DMS79 (cell line): ENCODE measurements at regions not wholly inside any gene's neighbourhood (a gene's known extent, or its start where the extent isn't known, plus 50 kb on each side); places are given as distances from the start of the nearest gene placed in this dataset.
"Not testable (repeated sequence)": the region's sequence is repeated elsewhere in the genome, so short reads cannot be mapped to it uniquely, and the experiment has no call there.

Experiments
- DNase-seq: peaks from one replicate; lab custom pipeline; 2025; lab: John Stamatoyannopoulos, UW

DNA sequence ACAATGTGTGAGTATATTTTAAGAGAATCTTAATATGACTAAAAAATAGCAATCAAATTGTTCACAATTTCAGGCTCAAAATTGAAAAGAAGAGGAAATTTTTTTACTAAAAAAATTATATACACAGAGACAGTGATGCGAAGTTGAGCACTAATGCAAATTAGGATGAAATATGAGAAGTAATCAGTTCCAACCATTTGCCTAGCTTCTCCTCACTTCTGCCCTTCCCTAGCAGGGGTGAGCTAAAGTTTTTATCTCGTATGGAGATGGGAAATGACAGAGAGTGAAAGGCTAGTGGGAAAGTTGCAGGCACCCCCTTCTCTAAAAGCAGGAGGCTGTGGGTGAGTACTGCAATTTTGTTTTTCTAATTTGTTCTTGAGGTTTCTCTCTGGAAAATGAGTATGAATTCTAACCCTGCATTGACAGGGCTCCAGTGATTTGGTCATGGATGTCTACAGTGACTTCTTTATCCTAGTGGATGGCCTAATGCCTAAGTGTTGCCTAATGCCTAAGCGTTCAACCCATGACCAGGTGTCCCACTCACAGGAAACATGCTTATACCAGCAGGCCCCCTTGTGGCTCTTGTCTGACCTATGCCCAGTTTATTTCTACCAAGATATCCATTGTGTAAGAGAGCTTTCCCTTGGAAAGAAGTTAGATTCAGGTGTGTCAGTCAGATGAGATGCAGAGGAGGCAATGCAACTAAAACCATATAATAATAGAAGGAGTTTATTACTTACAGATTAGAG lies 78.0 kb upstream of the HNMT start:
- no peak for DNase-seq

DNA sequence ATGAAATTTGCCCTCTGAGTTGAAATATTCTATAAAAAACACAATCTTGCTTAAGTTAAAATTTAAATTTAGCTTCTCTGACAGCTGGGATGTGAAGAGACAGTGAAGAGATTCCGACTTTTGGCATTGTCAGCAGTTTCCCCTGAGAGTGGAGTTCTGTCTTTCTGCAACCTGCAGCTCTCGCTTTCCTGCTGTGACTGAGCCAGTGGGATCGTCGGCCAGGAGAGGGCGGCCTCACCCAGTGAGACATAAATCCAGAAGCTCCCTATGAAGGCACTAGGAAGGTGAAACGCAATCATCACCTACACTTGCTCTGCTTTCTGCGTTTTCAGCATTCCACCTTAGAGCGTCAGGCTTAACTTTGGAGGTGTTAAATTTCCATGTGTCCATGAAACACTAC lies 75.4 kb upstream of the HNMT start:
- no peak for DNase-seq

DNA sequence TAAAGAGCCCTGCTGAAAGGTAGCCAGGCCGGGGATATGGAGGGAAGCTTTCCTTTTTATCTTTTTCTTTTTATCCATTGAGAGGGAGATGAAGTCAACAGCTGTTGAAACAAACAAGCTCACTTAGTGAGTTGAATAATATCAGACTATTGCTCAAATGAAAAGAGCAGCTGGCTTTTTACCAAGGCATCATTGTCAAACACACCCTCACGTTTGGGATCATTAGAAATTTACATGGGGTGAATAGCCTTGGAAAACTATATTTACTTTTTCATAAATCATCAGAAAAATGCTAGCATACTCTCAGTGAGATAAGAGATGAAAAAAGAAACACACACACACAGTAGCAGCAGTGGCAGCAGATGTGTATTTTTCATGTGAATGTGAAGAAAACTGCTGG lies 71.5 kb upstream of the HNMT start:
- peak; percentile 80 for DNase-seq

GRCh38 chr2:137893145-137893544 lies 71.1 kb upstream of the HNMT start:
- peak; percentile 50 for DNase-seq

- DNase-seq = no peak
Measured at GRCh38 chr2:137896467-137896866, 67.8 kb upstream of the HNMT start.

DNA sequence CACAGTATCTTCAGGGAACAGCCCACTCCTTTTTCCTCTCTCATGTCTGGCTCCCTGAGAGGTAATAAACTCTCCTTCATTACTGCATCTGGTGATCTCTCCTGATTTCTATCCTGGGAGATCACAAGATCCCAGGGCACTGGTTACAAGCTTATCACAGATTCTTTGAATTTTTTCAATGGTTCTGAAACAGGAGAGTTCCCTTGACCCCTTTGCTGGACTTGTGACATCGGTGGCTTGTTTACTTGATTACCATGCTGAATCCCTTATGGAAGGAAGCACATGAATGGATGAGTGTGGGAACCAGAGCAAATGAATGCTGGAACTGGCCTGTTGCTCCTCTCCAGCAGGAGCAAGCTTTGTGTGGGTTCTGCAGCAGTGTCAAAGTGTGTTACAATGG lies 67.2 kb upstream of the HNMT start:
- no peak for DNase-seq

DNA sequence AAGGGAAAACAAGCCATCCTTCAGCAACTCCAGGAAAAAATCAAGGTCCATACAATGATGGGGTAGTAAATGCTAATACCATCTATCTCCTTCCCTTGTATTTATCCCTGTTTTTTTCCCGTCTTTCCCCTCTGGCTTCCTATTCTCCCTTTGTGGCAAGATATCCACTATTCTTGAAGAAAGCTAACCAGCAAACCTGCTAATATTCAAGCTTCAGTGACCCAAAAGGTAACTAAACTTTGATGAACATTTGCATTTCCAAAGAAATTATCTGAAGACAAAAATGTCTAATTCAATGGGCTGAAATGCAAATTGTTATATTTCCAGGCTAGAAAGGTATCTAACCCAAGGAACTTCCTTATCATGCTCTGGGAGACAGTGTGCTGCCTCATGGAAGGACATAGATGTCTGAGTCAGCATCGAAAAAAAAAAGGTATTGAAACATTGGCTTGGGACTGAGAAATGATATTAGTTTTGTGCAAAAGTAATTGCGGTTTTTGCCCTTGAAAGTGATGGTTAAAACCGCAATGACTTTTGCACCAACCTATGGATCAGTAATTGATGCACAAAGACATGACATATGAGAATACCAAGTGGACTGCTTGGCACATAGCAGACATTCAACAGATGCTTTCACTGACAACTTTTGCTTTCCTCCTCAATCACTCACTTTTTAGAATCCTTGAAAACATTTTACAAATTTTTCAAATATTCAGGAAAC lies 63.7 kb upstream of the HNMT start:
- DNase-seq = no peak

DNA sequence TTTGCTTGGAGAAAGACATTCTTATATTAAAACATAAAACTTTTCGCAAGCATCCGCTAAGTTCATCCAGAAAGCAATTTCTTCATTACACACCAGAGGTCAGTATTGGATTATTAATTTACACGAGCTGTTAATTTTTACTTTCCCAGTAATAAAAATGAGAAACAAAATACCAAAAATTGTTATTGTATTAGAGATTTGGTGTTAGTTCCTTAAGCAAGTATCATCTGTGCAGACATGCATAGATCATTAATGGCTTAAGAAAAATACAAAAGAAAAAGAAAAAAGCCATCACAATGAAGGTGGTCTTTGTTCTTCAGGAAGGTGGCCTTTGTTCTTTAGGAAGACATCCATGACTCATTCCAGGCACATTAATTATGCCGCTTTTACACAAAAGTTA lies 53.6 kb upstream of the HNMT start:
- DNase-seq = no peak

DNA sequence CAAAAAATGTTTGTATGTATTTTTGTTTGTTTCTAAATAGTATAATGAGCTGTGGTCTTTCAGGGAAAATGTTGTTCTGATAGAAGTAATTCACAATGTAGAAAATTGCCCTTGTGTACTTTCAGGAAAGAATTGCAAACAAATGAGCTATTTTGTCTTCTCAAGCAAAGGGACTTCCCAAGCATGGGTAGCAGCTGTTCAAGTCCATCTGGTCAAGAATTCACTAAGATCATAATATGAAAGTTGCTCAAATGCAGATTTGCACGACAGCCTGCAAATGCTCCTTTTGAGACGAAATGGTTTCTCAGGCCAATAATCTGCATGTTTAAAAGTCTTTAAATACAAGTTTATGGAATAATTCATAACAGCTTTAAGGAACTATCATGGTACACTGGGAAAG lies 51.9 kb upstream of the HNMT start:
- no peak for DNase-seq

DNA sequence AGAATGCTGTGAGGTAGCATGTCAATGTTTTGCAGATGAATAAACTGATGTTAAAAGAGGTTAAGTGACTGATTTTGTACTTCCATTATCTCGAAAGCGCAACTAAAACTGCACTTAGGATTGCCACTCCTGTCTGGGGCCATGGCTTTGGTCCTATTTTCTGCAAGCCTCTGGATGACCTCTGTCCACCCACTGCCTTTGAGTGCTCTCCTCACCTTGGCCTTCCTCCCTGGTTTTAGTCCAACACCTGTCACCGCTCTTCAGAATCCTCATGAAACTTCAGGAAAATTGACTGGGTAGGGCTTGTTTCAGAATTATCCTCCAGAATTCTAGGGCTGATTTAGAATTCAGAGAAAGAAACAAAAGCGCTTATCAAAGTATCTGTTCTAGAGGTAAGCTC lies 51.1 kb upstream of the HNMT start:
- DNase-seq = no peak

- DNase-seq = not testable (repeated sequence)
Measured at GRCh38 chr2:137913648-137914047, 50.6 kb upstream of the HNMT start.
